H9 (cell line): ENCODE measurements at regions not wholly inside any gene's neighbourhood (a gene's known extent, or its start where the extent isn't known, plus 50 kb on each side); places are given as distances from the start of the nearest gene placed in this dataset.

Experiments used
- DNase-seq: peaks from one replicate; pipeline ENCODE4 v3.0.0-alpha.2; 2017
- H2AFZ ChIP-seq: one replicate; pipeline ENCODE4 v1.6.1; 2013; ENCODE audit warnings: mild to moderate bottlenecking, low read length, control low read depth, moderate library complexity
- H2AK5ac ChIP-seq: 2 replicates; pipeline ENCODE4 v1.6.1; 2013; ENCODE audit warnings: low read length, control low read depth, mixed read lengths; ENCODE audit not compliant: insufficient read length
- H2BK120ac ChIP-seq: one replicate; pipeline ENCODE4 v1.6.1; 2013; ENCODE audit warnings: low read depth, mild to moderate bottlenecking, low read length, control low read depth, inconsistent platforms; ENCODE audit not compliant: poor library complexity, severe bottlenecking
- H2BK12ac ChIP-seq: 2 replicates; pipeline ENCODE4 v1.6.1; 2013; ENCODE audit warnings: low read length, control low read depth, mixed read lengths, low read depth; ENCODE audit not compliant: insufficient read length
- H2BK15ac ChIP-seq: 2 replicates; pipeline ENCODE4 v1.6.1; 2013; ENCODE audit warnings: low read depth, low read length, control low read depth
- H2BK20ac ChIP-seq: one replicate; pipeline ENCODE4 v1.6.1; 2013; ENCODE audit warnings: low read depth, mild to moderate bottlenecking, low read length, control low read depth, inconsistent platforms; ENCODE audit not compliant: poor library complexity, severe bottlenecking
- H2BK5ac ChIP-seq: 2 replicates; pipeline ENCODE4 v1.6.1; 2013; ENCODE audit warnings: low read length, control low read depth, mixed read lengths; ENCODE audit not compliant: insufficient read length
- H3K14ac ChIP-seq: 2 replicates; pipeline ENCODE4 v1.6.1; 2013; ENCODE audit warnings: low read length, control low read depth; ENCODE audit not compliant: insufficient read depth
- H3K18ac ChIP-seq: 2 replicates; pipeline ENCODE4 v1.6.1; 2013; ENCODE audit warnings: low read depth, mild to moderate bottlenecking, mixed read lengths, low read length, control low read depth; ENCODE audit not compliant: insufficient read length
- H3K23ac ChIP-seq: 2 replicates; pipeline ENCODE4 v1.6.1; 2013; ENCODE audit warnings: low read length, control low read depth, mixed read lengths, low read depth; ENCODE audit not compliant: insufficient read length
- H3K23me2 ChIP-seq: 2 replicates; pipeline ENCODE4 v1.6.1; 2013; ENCODE audit warnings: low read depth, mild to moderate bottlenecking, mixed read lengths, low read length, control low read depth; ENCODE audit not compliant: insufficient read length, poor library complexity, severe bottlenecking
- H3K27ac ChIP-seq: 2 replicates; pipeline ENCODE4 v1.5.1; 2013; ENCODE audit warnings: low read length, control low read depth, mixed read lengths, low read depth; ENCODE audit not compliant: insufficient read length
- H3K27me3 ChIP-seq: 2 replicates; pipeline ENCODE4 v1.6.1; 2013; ENCODE audit warnings: low read length, control low read depth, inconsistent platforms; ENCODE audit not compliant: insufficient read depth
- H3K4ac ChIP-seq: 2 replicates; pipeline ENCODE4 v1.6.1; 2013; ENCODE audit warnings: low read depth, mild to moderate bottlenecking, control low read depth, inconsistent platforms, low read length, moderate library complexity
- H3K4me1 ChIP-seq: 2 replicates; pipeline ENCODE4 v1.6.1; 2013; ENCODE audit warnings: low read length, control low read depth, inconsistent platforms; ENCODE audit not compliant: insufficient read depth
- H3K4me2 ChIP-seq: 2 replicates; pipeline ENCODE4 v1.6.1; 2013; ENCODE audit warnings: low read length, control low read depth, mixed read lengths; ENCODE audit not compliant: insufficient read length, insufficient read depth
- H3K56ac ChIP-seq: 2 replicates; pipeline ENCODE4 v1.6.1; 2013; ENCODE audit warnings: low read depth, mild to moderate bottlenecking, mixed read lengths, low read length, control low read depth; ENCODE audit not compliant: insufficient read length
- H3K79me1 ChIP-seq: 2 replicates; pipeline ENCODE4 v1.6.1; 2013; ENCODE audit warnings: low read depth, mild to moderate bottlenecking, moderate library complexity, low read length, control low read depth, inconsistent platforms; ENCODE audit not compliant: insufficient read depth, poor library complexity, severe bottlenecking
- H3K79me2 ChIP-seq: 2 replicates; pipeline ENCODE4 v1.6.1; 2013; ENCODE audit warnings: low read length, control low read depth, inconsistent platforms; ENCODE audit not compliant: insufficient read depth
- H3K9ac ChIP-seq: 2 replicates; pipeline ENCODE4 v1.6.1; 2013; ENCODE audit warnings: low read length, control low read depth, mixed read lengths; ENCODE audit not compliant: insufficient read length; ENCODE audit errors: extremely low read depth
- H3K9me3 ChIP-seq: one replicate; pipeline ENCODE4 v1.6.1; 2013; ENCODE audit warnings: low read depth, low read length, inconsistent platforms; ENCODE audit not compliant: control insufficient read depth
- H3T11ph ChIP-seq: one replicate; pipeline ENCODE4 v1.6.1; 2013; ENCODE audit warnings: mild to moderate bottlenecking, low read length, control low read depth, inconsistent platforms
- H4K20me1 ChIP-seq: one replicate; pipeline ENCODE4 v1.6.1; 2013; ENCODE audit not compliant: control insufficient read depth, insufficient read length, insufficient read depth
- H4K5ac ChIP-seq: 2 replicates; pipeline ENCODE4 v1.6.1; 2013; ENCODE audit warnings: low read depth, mild to moderate bottlenecking, mixed read lengths, low read length, control low read depth; ENCODE audit not compliant: insufficient read length
- H4K8ac ChIP-seq: replicated peaks from 2 replicates; pipeline ENCODE4 v1.6.1; 2013; ENCODE audit warnings: low read length, control low read depth, mixed read lengths, low read depth; ENCODE audit not compliant: insufficient read length
- H4K91ac ChIP-seq: 2 replicates; pipeline ENCODE4 v1.6.1; 2013; ENCODE audit warnings: low read depth, mild to moderate bottlenecking, moderate library complexity, mixed read lengths, low read length, control low read depth; ENCODE audit not compliant: insufficient read length
- H3K27ac Mint-ChIP-seq, 3 experiments: 2 replicates in 2 of 3; 3 replicates in 1 of 3; pipeline ENCODE4 v1.8.0; 2020 to 2021; ENCODE audit warnings: mixed read lengths in 3 of 3, mild to moderate bottlenecking in 1 of 3, moderate library complexity in 1 of 3
- H3K27me3 Mint-ChIP-seq: 2 replicates; pipeline ENCODE4 v1.8.0; 2021; ENCODE audit warnings: low read depth, mild to moderate bottlenecking, moderate library complexity, mixed read lengths
- H3K36me3 Mint-ChIP-seq, 3 experiments: 2 replicates in 2 of 3; 3 replicates in 1 of 3; pipeline ENCODE4 v1.8.0; 2020 to 2021; ENCODE audit warnings: low read depth in 3 of 3, mixed read lengths in 3 of 3; ENCODE audit not compliant: insufficient read depth in 1 of 3
- H3K4me1 Mint-ChIP-seq, 2 experiments: 2 replicates each; pipeline ENCODE4 v1.8.0; 2020; ENCODE audit warnings: mixed read lengths in 2 of 2
- H3K4me3 Mint-ChIP-seq, 2 experiments: 2 replicates in 1 of 2; 3 replicates in 1 of 2; pipeline ENCODE4 v1.8.0; 2020 to 2021; ENCODE audit warnings: mild to moderate bottlenecking in 2 of 2, mixed read lengths in 2 of 2, moderate library complexity in 1 of 2
- H3K9me3 Mint-ChIP-seq, 2 experiments: 2 replicates in 1 of 2; 3 replicates in 1 of 2; pipeline ENCODE4 v1.8.0; 2020; ENCODE audit warnings: mild to moderate bottlenecking in 2 of 2, mixed read lengths in 2 of 2, moderate library complexity in 1 of 2
- WGBS: extraction: QIAGEN DNeasy Blood & Tissue Kit; methylation state at CpG from one replicate; pipeline ENCODE4 v1.1.7; 2013; ENCODE audit warnings: missing lambda C conversion rate, low lambda C conversion rate, mixed read lengths; ENCODE audit not compliant: insufficient read length; ENCODE audit errors: extremely low coverage; 5-methylcytosine and 5-hydroxymethylcytosine counted together
- TF ChIP-seq, protein P1 (sequence below): fragments of 200-600 bp; sonication (generic); conservative IDR thresholded peaks from 3 replicates; pipeline ENCODE4 v1.8.0; 2021; ENCODE audit warnings: antibody characterized with exemption, mild to moderate bottlenecking

GRCh38 chr4:81845761-81846160 lies 374.1 kb upstream of the RASGEF1B start:
- Histone ChIP-seq H3K4me2 (no peak overlapping the region), H3K14ac (no peak overlapping the region), H2BK5ac (no peak overlapping the region), H3K9me3 (no peaks in the 10 kb centered on the region), H3K79me1 (no peaks in the 10 kb centered on the region), H2BK20ac (no peak overlapping the region), H3K18ac (no peak overlapping the region), H3T11ph (no peak overlapping the region), H3K4ac (no peak overlapping the region), H3K23ac (no peak overlapping the region), H3K9ac (no peak overlapping the region), H3K4me1 (no peaks in the 10 kb centered on the region), H2BK12ac (no peak overlapping the region), H3K23me2 (no peaks in the 10 kb centered on the region), H3K27ac (no peak overlapping the region), H3K79me2 (no peaks in the 10 kb centered on the region), H4K91ac (no peak overlapping the region), H4K8ac (no peak overlapping the region), H3K27me3 (no peaks in the 10 kb centered on the region), H2BK15ac (no peak overlapping the region), H2AFZ (no peak overlapping the region), H3K56ac (no peak overlapping the region), H4K5ac (no peak overlapping the region), H2AK5ac (no peak overlapping the region), H2BK120ac (no peak overlapping the region), H4K20me1 (no peaks in the 10 kb centered on the region)
- WGBS, result no CpG with 5 or more reads among the region's 3 CpGs
- H3K27ac Mint-ChIP-seq, result no peak overlapping the region
- peaks cover 0 to 3% of the 10 kb centered on the region in 2 experiments; a peak in 2 of 4 replicates for H3K4me1 Mint-ChIP-seq
- DNase-seq, result no peak
- peaks cover 0 to 3% of the 10 kb centered on the region in 2 experiments; a peak in 1 of 5 replicates for H3K9me3 Mint-ChIP-seq
- TF ChIP-seq, protein P1, sequence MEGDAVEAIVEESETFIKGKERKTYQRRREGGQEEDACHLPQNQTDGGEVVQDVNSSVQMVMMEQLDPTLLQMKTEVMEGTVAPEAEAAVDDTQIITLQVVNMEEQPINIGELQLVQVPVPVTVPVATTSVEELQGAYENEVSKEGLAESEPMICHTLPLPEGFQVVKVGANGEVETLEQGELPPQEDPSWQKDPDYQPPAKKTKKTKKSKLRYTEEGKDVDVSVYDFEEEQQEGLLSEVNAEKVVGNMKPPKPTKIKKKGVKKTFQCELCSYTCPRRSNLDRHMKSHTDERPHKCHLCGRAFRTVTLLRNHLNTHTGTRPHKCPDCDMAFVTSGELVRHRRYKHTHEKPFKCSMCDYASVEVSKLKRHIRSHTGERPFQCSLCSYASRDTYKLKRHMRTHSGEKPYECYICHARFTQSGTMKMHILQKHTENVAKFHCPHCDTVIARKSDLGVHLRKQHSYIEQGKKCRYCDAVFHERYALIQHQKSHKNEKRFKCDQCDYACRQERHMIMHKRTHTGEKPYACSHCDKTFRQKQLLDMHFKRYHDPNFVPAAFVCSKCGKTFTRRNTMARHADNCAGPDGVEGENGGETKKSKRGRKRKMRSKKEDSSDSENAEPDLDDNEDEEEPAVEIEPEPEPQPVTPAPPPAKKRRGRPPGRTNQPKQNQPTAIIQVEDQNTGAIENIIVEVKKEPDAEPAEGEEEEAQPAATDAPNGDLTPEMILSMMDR, result no peak
- H3K27me3 Mint-ChIP-seq, result peaks cover under 1% of the 10 kb centered on the region; the same call in 1 of the 2 replicates
- H3K4me3 Mint-ChIP-seq, result no peak overlapping the region
- no peaks in the 10 kb centered on the region for H3K36me3 Mint-ChIP-seq
